HG03565 (cell line): ENCODE measurements at regions not wholly inside any gene's neighbourhood (a gene's known extent, or its start where the extent isn't known, plus 50 kb on each side); places are given as distances from the start of the nearest gene placed in this dataset.
"Not testable (repeated sequence)": the region's sequence is repeated elsewhere in the genome, so short reads cannot be mapped to it uniquely, and the experiment has no call there.

ENCODE experiments used
- ATAC-seq: cut with Tn5 transposase; IDR thresholded peaks from one replicate; pipeline ENCODE4 v1.9.1; 2021; ENCODE audit warnings: mild to moderate bottlenecking, moderate library complexity; ENCODE audit not compliant: unreplicated experiment

- ATAC-seq = no peak
Measured at GRCh38 chrY:19644889-19645638, 99.5 kb downstream of the KDM5D start.

- ATAC-seq = no peak
Measured at GRCh38 chrY:19637651-19638347, 106.7 kb downstream of the KDM5D start.

- no peak for ATAC-seq
Measured at GRCh38 chrY:19628926-19629325, 115.6 kb downstream of the KDM5D start.

GRCh38 chrY:19622392-19622791 lies 122.1 kb downstream of the KDM5D start:
- ATAC-seq = no peak

GRCh38 chrY:19621756-19622155 lies 122.8 kb downstream of the KDM5D start:
- no peak for ATAC-seq

GRCh38 chrY:19601113-19601512 lies 143.4 kb downstream of the KDM5D start:
- peak; percentile 31 for ATAC-seq

- peak; percentile 89 for ATAC-seq
Measured at GRCh38 chrY:19600711-19601110, 143.8 kb downstream of the KDM5D start.

- no peak for ATAC-seq
Measured at GRCh38 chrY:19590235-19590634, 154.3 kb downstream of the KDM5D start.

- no peak for ATAC-seq
Measured at GRCh38 chrY:19589664-19590063, 154.9 kb downstream of the KDM5D start.

- ATAC-seq = no peak
Measured at GRCh38 chrY:19587311-19587710, 157.2 kb downstream of the KDM5D start.

- not testable (repeated sequence) for ATAC-seq
Measured at GRCh38 chrY:19580990-19581389, 163.5 kb downstream of the KDM5D start.

GRCh38 chrY:19578281-19578874 lies 166.1 kb downstream of the KDM5D start:
- no peak for ATAC-seq

GRCh38 chrY:19577250-19577649 lies 167.3 kb downstream of the KDM5D start:
- no peak for ATAC-seq

GRCh38 chrY:19574939-19575338 lies 169.6 kb downstream of the KDM5D start:
- ATAC-seq = peak; percentile 33

- no peak for ATAC-seq
Measured at GRCh38 chrY:19573646-19574045, 170.9 kb downstream of the KDM5D start.

GRCh38 chrY:19570999-19571398 lies 173.5 kb downstream of the KDM5D start:
- peak; percentile 49 for ATAC-seq

- ATAC-seq = no peak
Measured at GRCh38 chrY:19567943-19568342, 176.6 kb downstream of the KDM5D start.

GRCh38 chrY:19567051-19567921 lies 177.2 kb downstream of the KDM5D start:
- ATAC-seq = peak; percentile 52

- ATAC-seq = no peak
Measured at GRCh38 chrY:19559161-19559560, 185.4 kb downstream of the KDM5D start.

GRCh38 chrY:19549671-19550466 lies 194.7 kb downstream of the KDM5D start:
- ATAC-seq = no peak
